SK-N-SH treated with all-trans-retinoic acid at 6 μM for 48 hours (cell line): ENCODE measurements at regions not wholly inside any gene's neighbourhood (a gene's known extent, or its start where the extent isn't known, plus 50 kb on each side); places are given as distances from the start of the nearest gene placed in this dataset.

Experiments used
- ATAC-seq: fragments of 200-7000 bp; cut with Tn5 transposase; 3 replicates; pipeline ENCODE4 v1.9.1; 2020; ENCODE audit warnings: mild to moderate bottlenecking, moderate library complexity
- ARNTL ChIP-seq: fragments of 450-650 bp; formaldehyde crosslinking; IDR thresholded peaks from 2 replicates; pipeline ENCODE4 v1.5.0; 2020; ENCODE audit warnings: low read depth, mild to moderate bottlenecking, moderate library complexity, borderline replicate concordance
- BACH2 ChIP-seq: fragments of 250-450 bp; sonication (Bioruptor Pico); IDR thresholded peaks from 2 replicates; pipeline ENCODE4 v1.9.0; 2021; ENCODE audit warnings: mild to moderate bottlenecking, borderline replicate concordance
- CSDC2 ChIP-seq: fragments of 250-450 bp; sonication (Bioruptor Pico); IDR thresholded peaks from 2 replicates; pipeline ENCODE4 v1.5.0; 2020; ENCODE audit warnings: mild to moderate bottlenecking, moderate library complexity
- ESRRG ChIP-seq: fragments of 250-450 bp; sonication (Bioruptor Pico); IDR thresholded peaks from 2 replicates; pipeline ENCODE4 v1.6.1; 2021; ENCODE audit warnings: mild to moderate bottlenecking
- GLIS3 ChIP-seq: fragments of 250-450 bp; sonication (Bioruptor Pico); IDR thresholded peaks from 2 replicates; pipeline ENCODE4 v1.5.0; 2020; ENCODE audit warnings: mild to moderate bottlenecking, moderate library complexity
- ISL1 ChIP-seq: fragments of 250-450 bp; sonication (Bioruptor Pico); IDR thresholded peaks from 2 replicates; pipeline ENCODE4 v2.1.2; 2022; ENCODE audit warnings: mild to moderate bottlenecking, moderate library complexity
- OSR1 ChIP-seq: fragments of 250-450 bp; sonication (Bioruptor Pico); IDR thresholded peaks from 2 replicates; pipeline ENCODE4 v1.8.0; 2022; ENCODE audit warnings: moderate library complexity, mild to moderate bottlenecking, inconsistent platforms
- POU6F1 ChIP-seq: fragments of 250-450 bp; sonication (Bioruptor Pico); IDR thresholded peaks from 2 replicates; pipeline ENCODE4 v1.8.0; 2021; ENCODE audit warnings: low read depth, mild to moderate bottlenecking, moderate library complexity, borderline replicate concordance
- SNAI2 ChIP-seq: fragments of 250-450 bp; sonication (Bioruptor Pico); IDR thresholded peaks from 2 replicates; pipeline ENCODE4 v1.5.0; 2020; ENCODE audit warnings: mild to moderate bottlenecking, moderate library complexity
- TCF4 ChIP-seq: fragments of 250-450 bp; sonication (Bioruptor Pico); IDR thresholded peaks from 2 replicates; pipeline ENCODE4 v1.8.0; 2021; ENCODE audit warnings: mild to moderate bottlenecking, moderate library complexity, borderline replicate concordance
- TOX ChIP-seq: fragments of 250-450 bp; sonication (Bioruptor Pico); IDR thresholded peaks from 2 replicates; pipeline ENCODE4 v1.8.0; 2021; ENCODE audit warnings: mild to moderate bottlenecking, moderate library complexity, borderline replicate concordance
- TSHZ2 ChIP-seq: fragments of 250-450 bp; sonication (Bioruptor Pico); IDR thresholded peaks from 2 replicates; pipeline ENCODE4 v1.5.0; 2020; ENCODE audit warnings: mild to moderate bottlenecking, moderate library complexity
- ZC3H10 ChIP-seq: fragments of 250-450 bp; sonication (Bioruptor Pico); IDR thresholded peaks from 2 replicates; pipeline ENCODE4 v1.5.1; 2021; ENCODE audit warnings: mild to moderate bottlenecking, moderate library complexity
- ZFP30 ChIP-seq: fragments of 450-650 bp; formaldehyde crosslinking; IDR thresholded peaks from 2 replicates; pipeline ENCODE4 v1.5.0; 2022; ENCODE audit warnings: mild to moderate bottlenecking, moderate library complexity
- ZNF565 ChIP-seq: fragments of 450-650 bp; formaldehyde crosslinking; conservative IDR thresholded peaks from 2 replicates; pipeline ENCODE4 v1.5.0; 2020; ENCODE audit warnings: low read depth, mild to moderate bottlenecking, moderate library complexity
- ZNF70 ChIP-seq: fragments of 450-650 bp; formaldehyde crosslinking; IDR thresholded peaks from 2 replicates; pipeline ENCODE4 v1.5.0; 2020; ENCODE audit warnings: mild to moderate bottlenecking, moderate library complexity
- ZNF8 ChIP-seq: fragments of 450-650 bp; formaldehyde crosslinking; IDR thresholded peaks from 2 replicates; pipeline ENCODE4 v1.5.0; 2020; ENCODE audit warnings: mild to moderate bottlenecking, moderate library complexity
- TF ChIP-seq, protein P1 (sequence below): fragments of 250-450 bp; sonication (Bioruptor Pico); IDR thresholded peaks from 2 replicates; pipeline ENCODE4 v1.5.1; 2021; ENCODE audit warnings: mild to moderate bottlenecking, moderate library complexity
- TF ChIP-seq, protein P2 (sequence below): fragments of 250-450 bp; sonication (Bioruptor Pico); IDR thresholded peaks from 2 replicates; pipeline ENCODE4 v1.8.0; 2020; ENCODE audit warnings: mild to moderate bottlenecking, moderate library complexity, borderline replicate concordance

- TF ChIP-seq POU6F1 (CRISPR knock-in tag) = no peak
- no peak for TF ChIP-seq CSDC2 (CRISPR knock-in tag)
- no peak for TF ChIP-seq TSHZ2 (CRISPR knock-in tag)
- TF ChIP-seq TOX (CRISPR knock-in tag) = no peak
- ATAC-seq = no peak
Observed at GRCh38 chr5:117623042-117623805, 1048.6 kb upstream of the SEMA6A start.

DNA sequence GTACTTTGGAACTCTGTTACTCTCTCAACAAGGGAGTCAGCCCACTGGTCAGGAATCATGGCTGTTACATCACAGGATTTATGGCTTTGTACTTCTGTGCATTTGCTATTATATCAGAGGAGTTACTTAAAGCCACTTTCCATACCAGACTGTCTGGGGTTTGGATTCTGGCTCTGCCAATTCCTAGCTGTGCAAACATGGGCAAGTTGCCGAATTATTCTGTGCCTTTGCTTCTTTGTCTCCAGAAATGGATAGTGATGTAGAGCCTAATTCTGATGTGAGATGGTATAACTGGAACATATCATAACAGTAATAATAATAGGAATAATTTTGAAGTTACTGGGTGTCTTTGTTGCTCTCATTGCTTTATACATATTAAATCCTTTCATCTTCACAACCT, 1047.3 kb upstream of the SEMA6A start:
- TF ChIP-seq, protein P1, sequence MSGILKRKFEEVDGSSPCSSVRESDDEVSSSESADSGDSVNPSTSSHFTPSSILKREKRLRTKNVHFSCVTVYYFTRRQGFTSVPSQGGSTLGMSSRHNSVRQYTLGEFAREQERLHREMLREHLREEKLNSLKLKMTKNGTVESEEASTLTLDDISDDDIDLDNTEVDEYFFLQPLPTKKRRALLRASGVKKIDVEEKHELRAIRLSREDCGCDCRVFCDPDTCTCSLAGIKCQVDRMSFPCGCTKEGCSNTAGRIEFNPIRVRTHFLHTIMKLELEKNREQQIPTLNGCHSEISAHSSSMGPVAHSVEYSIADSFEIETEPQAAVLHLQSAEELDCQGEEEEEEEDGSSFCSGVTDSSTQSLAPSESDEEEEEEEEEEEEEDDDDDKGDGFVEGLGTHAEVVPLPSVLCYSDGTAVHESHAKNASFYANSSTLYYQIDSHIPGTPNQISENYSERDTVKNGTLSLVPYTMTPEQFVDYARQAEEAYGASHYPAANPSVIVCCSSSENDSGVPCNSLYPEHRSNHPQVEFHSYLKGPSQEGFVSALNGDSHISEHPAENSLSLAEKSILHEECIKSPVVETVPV (CRISPR knock-in tag) = no peak
- TF ChIP-seq TCF4 (CRISPR knock-in tag) (no peak), GLIS3 (CRISPR knock-in tag) (no peak), TOX (CRISPR knock-in tag) (no peak), CSDC2 (CRISPR knock-in tag) (no peak), ARNTL (CRISPR knock-in tag) (no peak), ESRRG (CRISPR knock-in tag) (no peak), OSR1 (CRISPR knock-in tag) (no peak), POU6F1 (CRISPR knock-in tag) (no peak), ZNF8 (no peak), BACH2 (CRISPR knock-in tag) (no peak), ZC3H10 (CRISPR knock-in tag) (no peak), SNAI2 (CRISPR knock-in tag) (no peak), ZFP30 (no peak), ZNF70 (CRISPR knock-in tag) (no peak)
- TF ChIP-seq, protein P2, sequence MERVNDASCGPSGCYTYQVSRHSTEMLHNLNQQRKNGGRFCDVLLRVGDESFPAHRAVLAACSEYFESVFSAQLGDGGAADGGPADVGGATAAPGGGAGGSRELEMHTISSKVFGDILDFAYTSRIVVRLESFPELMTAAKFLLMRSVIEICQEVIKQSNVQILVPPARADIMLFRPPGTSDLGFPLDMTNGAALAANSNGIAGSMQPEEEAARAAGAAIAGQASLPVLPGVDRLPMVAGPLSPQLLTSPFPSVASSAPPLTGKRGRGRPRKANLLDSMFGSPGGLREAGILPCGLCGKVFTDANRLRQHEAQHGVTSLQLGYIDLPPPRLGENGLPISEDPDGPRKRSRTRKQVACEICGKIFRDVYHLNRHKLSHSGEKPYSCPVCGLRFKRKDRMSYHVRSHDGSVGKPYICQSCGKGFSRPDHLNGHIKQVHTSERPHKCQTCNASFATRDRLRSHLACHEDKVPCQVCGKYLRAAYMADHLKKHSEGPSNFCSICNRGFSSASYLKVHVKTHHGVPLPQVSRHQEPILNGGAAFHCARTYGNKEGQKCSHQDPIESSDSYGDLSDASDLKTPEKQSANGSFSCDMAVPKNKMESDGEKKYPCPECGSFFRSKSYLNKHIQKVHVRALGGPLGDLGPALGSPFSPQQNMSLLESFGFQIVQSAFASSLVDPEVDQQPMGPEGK (CRISPR knock-in tag) = no peak
- TF ChIP-seq, all 23 proteins: peak for 0
- no peak for ATAC-seq

GRCh38 chr5:117615226-117615625, 1040.6 kb upstream of the SEMA6A start:
- ATAC-seq = no peak
- no peak for TF ChIP-seq ZNF565
- TF ChIP-seq OSR1 (CRISPR knock-in tag) = no peak
- TF ChIP-seq ZNF70 (CRISPR knock-in tag) = no peak
- no peak for TF ChIP-seq ISL1 (CRISPR knock-in tag)
- TF ChIP-seq BACH2 (CRISPR knock-in tag) = no peak
- no peak for TF ChIP-seq TCF4 (CRISPR knock-in tag)
- TF ChIP-seq, protein P1 (CRISPR knock-in tag) = no peak
- no peak for TF ChIP-seq ZNF8
- TF ChIP-seq, protein P2 (CRISPR knock-in tag) = no peak
